Brain microvascular endothelial cell (primary cell): ENCODE measurements at regions not wholly inside any gene's neighbourhood (a gene's known extent, or its start where the extent isn't known, plus 50 kb on each side); places are given as distances from the start of the nearest gene placed in this dataset.

Experiments
- DNase-seq: peaks from one replicate; pipeline ENCODE4 v3.0.0-alpha.2; 2020
- H3K27ac ChIP-seq: fragments of 250-450 bp; sonication (Bioruptor Pico); 2 replicates; pipeline ENCODE4 v1.5.1; 2020; ENCODE audit warnings: mild to moderate bottlenecking, moderate library complexity
- H3K27me3 ChIP-seq: fragments of 250-450 bp; sonication (Bioruptor Pico); replicated peaks from 2 replicates; pipeline ENCODE4 v1.5.1; 2020; ENCODE audit warnings: mild to moderate bottlenecking
- H3K36me3 ChIP-seq: fragments of 250-450 bp; sonication (Bioruptor Pico); replicated peaks from 2 replicates; pipeline ENCODE4 v1.5.1; 2020; ENCODE audit warnings: mild to moderate bottlenecking
- H3K4me3 ChIP-seq: 2 replicates; pipeline ENCODE4 v1.5.1; 2011; ENCODE audit warnings: low read depth, mild to moderate bottlenecking, control low read depth, low read length, moderate library complexity
- in situ Hi-C: cut with HindIII; loops from 2 replicates; pipeline ENCODE4 v1.10.0; 2017; ENCODE audit warnings: low sequenced_read_pairs, low pct_ligation_motif_present
- TF ChIP-seq, protein P1 (sequence below): IDR thresholded peaks from 2 replicates; pipeline ENCODE4 v1.5.1; 2011; ENCODE audit warnings: low read depth, mild to moderate bottlenecking, moderate library complexity, low read length, control low read depth, inconsistent platforms; ENCODE audit errors: missing control alignments

DNA sequence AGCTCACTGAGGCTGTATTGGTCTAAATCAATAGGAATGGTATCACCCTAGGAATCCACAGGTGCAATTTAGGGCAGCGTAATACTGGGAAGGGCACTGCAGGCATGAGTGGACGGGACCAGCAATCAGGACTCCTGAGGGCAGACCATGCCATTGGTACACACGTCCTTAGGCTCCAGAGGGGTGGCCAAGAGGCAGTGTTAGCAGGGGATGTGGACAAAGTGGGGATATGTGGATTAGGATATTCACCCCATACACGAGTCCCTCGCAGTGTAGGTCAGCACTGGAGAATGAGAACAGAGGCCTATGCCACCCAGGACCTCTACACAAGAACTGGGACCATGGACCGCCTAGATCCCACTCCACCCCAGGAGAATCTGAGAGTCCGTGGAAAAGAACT is 389.8 kb downstream of the BCL11A start:
- in situ Hi-C loops: no loop called here
- no peak for DNase-seq
- H3K27ac ChIP-seq: no peak overlapping the region
- no peaks in the 10 kb centered on the region for H3K36me3 ChIP-seq
- no peak overlapping the region for H3K4me3 ChIP-seq
- H3K27me3 ChIP-seq: no peaks in the 10 kb centered on the region
- TF ChIP-seq, protein P1, sequence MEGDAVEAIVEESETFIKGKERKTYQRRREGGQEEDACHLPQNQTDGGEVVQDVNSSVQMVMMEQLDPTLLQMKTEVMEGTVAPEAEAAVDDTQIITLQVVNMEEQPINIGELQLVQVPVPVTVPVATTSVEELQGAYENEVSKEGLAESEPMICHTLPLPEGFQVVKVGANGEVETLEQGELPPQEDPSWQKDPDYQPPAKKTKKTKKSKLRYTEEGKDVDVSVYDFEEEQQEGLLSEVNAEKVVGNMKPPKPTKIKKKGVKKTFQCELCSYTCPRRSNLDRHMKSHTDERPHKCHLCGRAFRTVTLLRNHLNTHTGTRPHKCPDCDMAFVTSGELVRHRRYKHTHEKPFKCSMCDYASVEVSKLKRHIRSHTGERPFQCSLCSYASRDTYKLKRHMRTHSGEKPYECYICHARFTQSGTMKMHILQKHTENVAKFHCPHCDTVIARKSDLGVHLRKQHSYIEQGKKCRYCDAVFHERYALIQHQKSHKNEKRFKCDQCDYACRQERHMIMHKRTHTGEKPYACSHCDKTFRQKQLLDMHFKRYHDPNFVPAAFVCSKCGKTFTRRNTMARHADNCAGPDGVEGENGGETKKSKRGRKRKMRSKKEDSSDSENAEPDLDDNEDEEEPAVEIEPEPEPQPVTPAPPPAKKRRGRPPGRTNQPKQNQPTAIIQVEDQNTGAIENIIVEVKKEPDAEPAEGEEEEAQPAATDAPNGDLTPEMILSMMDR: no peak

DNA sequence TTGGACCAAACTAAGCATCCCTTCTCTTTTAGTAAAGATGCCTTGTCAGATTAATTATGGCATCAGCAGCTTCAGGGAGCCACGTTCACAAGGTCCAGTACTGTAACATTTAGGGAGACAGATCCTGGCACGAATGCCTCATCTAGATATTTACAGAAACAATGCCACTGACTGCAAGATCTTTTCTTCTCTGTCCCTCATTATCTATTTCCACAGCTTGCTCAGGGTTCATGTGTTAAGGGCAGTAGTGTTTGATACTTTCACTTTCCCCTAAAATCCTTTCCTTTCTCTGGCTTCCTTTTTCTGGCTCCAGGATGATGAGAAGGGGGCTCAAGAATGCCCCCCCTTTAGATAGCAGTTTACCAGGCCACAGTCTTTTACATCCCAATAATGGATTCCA is 393.9 kb downstream of the BCL11A start:
- no peak overlapping the region for H3K4me3 ChIP-seq
- no peak overlapping the region for H3K27ac ChIP-seq
- no peaks in the 10 kb centered on the region for H3K36me3 ChIP-seq
- in situ Hi-C loops: no loop called here
- no peaks in the 10 kb centered on the region for H3K27me3 ChIP-seq
- DNase-seq: no peak
- TF ChIP-seq, protein P1: no peak

DNA sequence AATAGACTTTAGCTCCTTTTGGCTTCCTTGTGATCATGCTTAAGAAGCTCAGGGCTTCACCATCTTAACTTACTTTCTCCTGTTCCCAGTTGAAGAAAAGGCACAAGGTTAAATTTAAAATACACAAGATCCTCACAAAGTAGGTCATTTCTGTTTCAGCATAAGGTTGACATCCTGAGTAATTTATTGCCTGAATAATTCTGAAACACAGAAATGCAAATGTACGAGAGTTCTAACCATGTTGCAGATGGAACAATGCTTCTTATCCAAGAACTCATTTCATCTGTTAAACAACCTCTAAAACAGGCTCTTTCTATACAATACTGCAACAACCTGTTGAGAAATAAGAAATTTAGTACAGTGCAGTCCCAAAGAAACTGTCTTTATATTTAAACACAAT is 395.2 kb downstream of the BCL11A start:
- H3K27me3 ChIP-seq: no peaks in the 10 kb centered on the region
- no peaks in the 10 kb centered on the region for H3K36me3 ChIP-seq
- in situ Hi-C loops: no loop called here
- H3K27ac ChIP-seq: no peak overlapping the region
- TF ChIP-seq, protein P1: no peak
- H3K4me3 ChIP-seq: no peak overlapping the region
- DNase-seq: no peak

DNA sequence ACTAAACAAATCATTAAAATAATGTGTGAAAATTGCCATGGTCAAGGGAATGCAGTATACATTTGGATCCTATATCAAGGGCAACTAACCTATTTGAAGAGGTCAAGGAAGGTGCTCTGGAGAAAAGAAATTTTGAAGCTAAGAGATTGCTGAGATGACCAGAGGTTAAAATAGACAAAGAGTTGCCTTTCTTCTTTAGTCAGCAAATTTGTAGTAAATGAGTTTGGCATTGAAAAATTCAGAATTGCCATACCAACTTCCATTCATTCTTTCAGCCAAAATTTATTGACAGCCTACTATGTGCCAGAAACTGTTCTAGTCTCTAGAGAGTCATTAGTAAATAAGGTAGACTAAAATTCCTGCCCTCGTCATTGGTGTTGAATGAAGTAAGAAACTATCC is 396.2 kb downstream of the BCL11A start:
- in situ Hi-C loops: no loop called here
- Histone ChIP-seq H3K36me3 (no peaks in the 10 kb centered on the region), H3K4me3 (no peak overlapping the region), H3K27me3 (no peaks in the 10 kb centered on the region), H3K27ac (no peak overlapping the region)
- TF ChIP-seq, protein P1: no peak
- DNase-seq: no peak

DNA sequence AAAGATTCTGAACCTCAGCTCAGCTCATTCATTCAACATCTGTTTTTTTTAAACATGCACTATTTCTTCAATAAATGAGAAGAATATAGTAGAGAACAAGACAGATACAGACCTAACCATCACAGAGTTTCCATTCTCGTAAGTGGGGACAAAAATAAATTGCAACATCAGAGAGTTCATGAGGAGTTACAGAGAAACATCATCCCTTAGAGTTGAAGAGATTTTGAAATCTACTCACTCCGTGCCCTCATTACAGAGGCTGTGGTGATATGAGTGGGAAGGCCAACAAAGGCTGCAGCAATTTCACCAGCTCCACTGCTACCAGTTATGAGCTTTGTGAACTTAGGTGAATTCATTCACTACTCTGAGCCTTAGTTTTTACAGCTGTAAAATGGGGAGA is 399.3 kb downstream of the BCL11A start:
- no peak for DNase-seq
- TF ChIP-seq, protein P1: no peak
- no peak overlapping the region for H3K4me3 ChIP-seq

DNA sequence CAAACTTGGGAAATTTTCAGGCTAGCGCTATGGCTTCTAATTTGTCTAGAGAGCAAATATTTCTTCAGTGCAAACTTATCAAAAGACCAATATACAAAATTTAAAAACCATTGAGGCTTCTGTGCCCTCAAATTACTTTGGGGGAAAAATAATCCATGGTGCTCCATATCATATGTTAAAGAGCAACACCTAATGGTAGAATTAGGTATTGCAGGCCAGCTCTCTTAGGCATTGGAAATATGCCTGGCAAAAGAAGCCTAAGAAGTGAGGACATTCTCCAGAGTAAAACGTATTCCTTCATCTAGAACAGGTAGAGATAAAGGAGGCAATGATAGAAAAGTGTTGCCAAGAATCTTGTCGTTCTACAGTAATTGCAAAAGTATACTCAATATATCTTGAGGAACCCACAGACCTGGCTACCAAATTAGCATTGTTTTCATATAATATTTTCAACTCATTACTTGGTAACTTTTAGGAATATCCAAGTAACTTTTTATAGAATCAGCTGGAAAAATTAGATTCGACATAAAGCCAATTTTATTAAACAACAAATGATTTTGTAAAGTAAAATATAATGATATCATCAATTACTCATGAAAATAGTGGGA is 401.1 kb downstream of the BCL11A start:
- no peak overlapping the region for H3K27ac ChIP-seq
- no peaks in the 10 kb centered on the region for H3K27me3 ChIP-seq

More for the DNA sequence above, 399.3 kb downstream of the BCL11A start:
- in situ Hi-C loops: no loop called here
- H3K27me3 ChIP-seq: no peaks in the 10 kb centered on the region
- no peaks in the 10 kb centered on the region for H3K36me3 ChIP-seq
- H3K27ac ChIP-seq: no peak overlapping the region

More for the DNA sequence above, 401.1 kb downstream of the BCL11A start:
- in situ Hi-C loops: no loop called here
- no peak overlapping the region for H3K4me3 ChIP-seq
- DNase-seq: peak; percentile 27
- TF ChIP-seq, protein P1: peak; percentile 60
- H3K36me3 ChIP-seq: no peaks in the 10 kb centered on the region
